Fibroblast of mammary gland (primary cell): ENCODE measurements at regions not wholly inside any gene's neighbourhood (a gene's known extent, or its start where the extent isn't known, plus 50 kb on each side); places are given as distances from the start of the nearest gene placed in this dataset.

Experiments
- DNase-seq: peaks from one replicate; pipeline ENCODE4 v3.0.0-alpha.2; 2010; ENCODE audit warnings: low read depth
- H3K4me3 ChIP-seq: 2 replicates; pipeline ENCODE4 v1.5.1; 2011; ENCODE audit warnings: low read depth, mild to moderate bottlenecking, low read length, moderate library complexity; ENCODE audit not compliant: control insufficient read depth
- CTCF ChIP-seq: conservative IDR thresholded peaks from 2 replicates; pipeline ENCODE4 v1.5.1; 2011; ENCODE audit warnings: low read depth, low read length, inconsistent platforms; ENCODE audit not compliant: control insufficient read depth, insufficient read depth

- no peak for DNase-seq
- TF ChIP-seq CTCF, result no peak
- H3K4me3 ChIP-seq, result no peak overlapping the region
Measured at GRCh38 chr17:71287071-71287823, 833.6 kb upstream of the SOX9 start.

DNA sequence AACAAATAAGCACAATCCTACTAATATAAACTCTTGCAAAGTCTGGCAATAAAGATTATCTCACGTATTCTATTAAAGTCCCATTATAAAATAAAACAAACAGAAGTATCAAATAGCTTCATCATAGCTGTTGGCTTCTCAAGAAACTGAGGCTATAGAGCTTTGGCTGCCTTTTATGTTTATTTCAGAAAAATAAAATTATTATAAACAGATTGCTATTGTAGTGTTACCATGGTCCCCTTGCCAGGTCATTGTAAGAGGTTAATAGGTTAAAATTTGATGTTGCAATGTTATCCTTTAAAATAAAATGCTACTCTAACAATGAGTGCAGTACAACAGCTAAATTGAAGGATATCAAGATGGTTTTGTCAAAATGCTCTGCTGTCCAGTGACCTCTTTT, 828.8 kb upstream of the SOX9 start:
- DNase-seq, result no peak
- no peak for TF ChIP-seq CTCF
- H3K4me3 ChIP-seq, result no peak overlapping the region

DNA sequence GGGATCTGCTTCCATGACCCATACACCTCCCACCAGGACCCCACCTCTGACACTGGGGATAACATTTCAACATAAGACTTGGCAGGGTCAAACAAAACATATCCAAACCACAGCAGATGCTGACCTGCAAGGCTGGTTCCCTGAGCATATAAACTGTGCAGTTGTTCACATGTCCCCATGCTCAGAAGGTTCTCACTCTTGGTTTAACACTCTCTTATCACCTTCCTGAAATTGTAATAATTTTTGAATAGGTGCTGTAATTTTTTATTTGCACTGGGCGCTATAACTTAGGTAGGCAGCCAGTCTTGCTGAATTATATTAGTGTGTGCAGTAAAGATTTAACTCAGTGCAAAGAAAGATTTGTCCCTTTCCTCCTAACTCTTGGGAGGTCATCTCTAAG, 824.8 kb upstream of the SOX9 start:
- DNase-seq, result no peak

GRCh38 chr17:71301063-71301462, 819.8 kb upstream of the SOX9 start:
- TF ChIP-seq CTCF, result no peak
- no peak overlapping the region for H3K4me3 ChIP-seq
- DNase-seq, result no peak

More for the DNA sequence above, 824.8 kb upstream of the SOX9 start:
- TF ChIP-seq CTCF, result no peak
- H3K4me3 ChIP-seq, result no peak overlapping the region

DNA sequence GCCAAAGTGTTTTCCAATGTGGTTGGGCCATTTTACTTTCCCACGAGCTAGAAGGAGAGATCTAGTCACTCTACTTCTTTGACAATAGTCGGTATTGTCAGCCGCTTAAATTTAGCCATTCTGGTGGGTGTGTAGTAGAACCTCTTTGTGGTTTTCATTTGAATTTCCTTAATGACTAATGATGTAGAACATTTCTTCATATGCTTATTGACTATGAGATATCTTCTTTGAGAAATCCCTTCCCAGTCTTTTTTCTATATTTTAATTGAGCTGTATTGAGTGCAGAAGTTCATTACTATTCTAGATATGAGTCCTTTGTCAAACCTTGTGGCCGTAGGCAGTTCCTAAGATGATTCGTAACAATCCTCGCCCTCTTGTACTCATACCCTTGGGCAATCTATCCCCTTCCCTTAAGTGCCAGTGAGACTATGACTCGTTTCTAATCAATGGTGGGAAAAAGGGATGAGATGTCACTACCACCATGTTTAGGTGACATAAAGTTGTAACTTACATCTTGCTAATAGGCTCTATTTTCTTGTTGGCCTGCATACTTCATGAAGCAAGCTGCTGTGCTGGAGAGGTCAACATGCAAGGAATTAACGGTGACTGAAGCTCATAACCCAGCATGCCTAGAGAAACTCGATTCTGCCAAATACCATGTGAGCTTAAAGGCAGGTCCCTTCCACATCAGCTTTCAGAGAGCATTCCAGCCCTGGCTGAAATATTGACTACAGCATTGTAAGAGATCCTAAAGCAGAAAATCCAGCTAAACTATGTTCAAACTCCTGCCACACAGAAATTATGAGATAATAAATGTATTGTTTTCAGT, 817.9 kb upstream of the SOX9 start:
- no peak for TF ChIP-seq CTCF
- no peak for DNase-seq
- H3K4me3 ChIP-seq, result no peak overlapping the region

GRCh38 chr17:71304498-71305158, 816.2 kb upstream of the SOX9 start:
- no peak for TF ChIP-seq CTCF
- DNase-seq, result no peak
- H3K4me3 ChIP-seq, result no peak overlapping the region
